SK-N-MC (cell line): ENCODE measurements at regions not wholly inside any gene's neighbourhood (a gene's known extent, or its start where the extent isn't known, plus 50 kb on each side); places are given as distances from the start of the nearest gene placed in this dataset.

Experiments used
- EZH2 ChIP-seq: fragments of 200-600 bp; sonication (generic); IDR thresholded peaks from one replicate; pipeline ENCODE4 v1.6.1; 2017; ENCODE audit warnings: antibody characterized with exemption
- FOXP2 ChIP-seq: optimal IDR thresholded peaks from 2 replicates; pipeline ENCODE3; 2011; ENCODE audit warnings: mild to moderate bottlenecking, moderate library complexity; ENCODE audit not compliant: insufficient read depth; ENCODE audit errors: extremely low read length, control extremely low read depth
- POLR2AphosphoS5 ChIP-seq: IDR thresholded peaks from 2 replicates; pipeline ENCODE4 v1.6.1; 2012; ENCODE audit warnings: mild to moderate bottlenecking, low read depth, low read length, borderline replicate concordance

- no peak for TF ChIP-seq POLR2AphosphoS5
- TF ChIP-seq EZH2 = no peak
- no peak for TF ChIP-seq FOXP2
These were observed 63.6 kb downstream of the NIBAN1 start for GRCh38 chr1:184910691-184911091.
